ENCODE measurements at regions not wholly inside any gene's neighbourhood (a gene's known extent, or its start where the extent isn't known, plus 50 kb on each side); places are given as distances from the start of the nearest gene placed in this dataset.

DNA sequence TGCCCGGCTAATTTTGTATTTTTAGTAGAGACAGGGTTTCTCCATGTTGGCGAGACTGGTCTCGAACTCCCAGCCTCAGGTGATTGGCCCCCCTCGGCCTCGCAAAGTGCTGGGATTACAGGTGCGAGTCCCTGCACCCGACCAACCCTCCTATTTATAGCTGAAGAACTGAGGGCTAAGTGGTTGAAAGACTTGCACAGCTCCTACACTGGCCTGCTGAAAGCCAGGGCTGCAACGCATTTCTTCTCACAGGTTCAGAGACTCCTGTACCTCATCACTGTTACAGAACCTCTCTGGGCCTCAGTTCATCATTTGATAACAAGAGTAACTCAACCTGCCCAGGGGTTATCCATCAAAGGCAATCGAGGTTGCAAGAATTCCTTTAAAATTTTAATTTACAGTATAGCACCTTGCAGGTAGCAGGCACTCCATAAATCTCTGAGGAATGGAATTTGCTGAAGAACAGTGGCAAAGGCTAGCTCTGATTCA is 626.5 kb upstream of the TBL1XR1 start:
- WGBS, result 85% methylated on average over 9 of the region's 9 CpGs
- no peak overlapping the region for H3K27ac ChIP-seq (ENCODE audit: low read depth)
- no peaks in the 10 kb centered on the region for H3K4me1 ChIP-seq (ENCODE audit: insufficient read depth)
- DNase-seq (ENCODE audit: extremely low spot score), result no peak
- H3K36me3 ChIP-seq (ENCODE audit: insufficient read depth), result no peaks in the 10 kb centered on the region
- H3K4me3 ChIP-seq (ENCODE audit: low read depth, low read length), result no peak overlapping the region

DNA sequence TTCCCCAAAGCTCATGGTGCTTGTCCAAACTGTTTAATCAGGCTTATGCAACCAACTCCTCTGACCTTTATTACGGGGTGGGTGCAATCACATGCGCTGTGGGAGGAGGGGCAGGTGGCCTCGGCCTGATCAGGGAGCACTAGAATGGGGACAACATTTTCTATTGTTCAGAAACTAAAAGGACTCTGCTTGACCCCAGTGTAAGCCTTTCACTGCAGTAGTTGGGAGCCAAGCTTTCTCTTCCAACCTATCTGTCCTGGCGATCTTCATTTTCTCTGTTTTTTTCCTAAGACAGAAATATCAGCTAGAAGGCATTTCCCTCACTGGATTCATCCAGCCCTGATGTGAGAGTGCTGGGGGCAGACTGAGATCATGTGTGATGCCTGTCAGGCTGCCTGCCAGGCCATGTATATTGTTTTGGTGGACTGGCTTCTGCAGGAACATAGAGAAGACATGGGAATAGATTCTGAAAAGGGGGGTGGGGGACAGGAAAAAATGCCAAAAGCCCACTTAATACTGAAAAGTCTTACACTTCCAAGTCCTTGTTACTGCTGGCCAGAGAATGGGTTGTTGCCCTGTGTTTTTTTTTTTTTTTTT is 627.0 kb upstream of the TBL1XR1 start:
- Histone ChIP-seq H3K4me1 (ENCODE audit: insufficient read depth) (no peaks in the 10 kb centered on the region), H3K27ac (ENCODE audit: low read depth) (peak overlapping the region; percentile 12), H3K4me3 (ENCODE audit: low read depth, low read length) (no peak overlapping the region), H3K36me3 (ENCODE audit: insufficient read depth) (no peaks in the 10 kb centered on the region)
- DNase-seq (ENCODE audit: extremely low spot score), result peak; percentile 76
- WGBS, result 34% methylated on average over 4 of the region's 4 CpGs

DNA sequence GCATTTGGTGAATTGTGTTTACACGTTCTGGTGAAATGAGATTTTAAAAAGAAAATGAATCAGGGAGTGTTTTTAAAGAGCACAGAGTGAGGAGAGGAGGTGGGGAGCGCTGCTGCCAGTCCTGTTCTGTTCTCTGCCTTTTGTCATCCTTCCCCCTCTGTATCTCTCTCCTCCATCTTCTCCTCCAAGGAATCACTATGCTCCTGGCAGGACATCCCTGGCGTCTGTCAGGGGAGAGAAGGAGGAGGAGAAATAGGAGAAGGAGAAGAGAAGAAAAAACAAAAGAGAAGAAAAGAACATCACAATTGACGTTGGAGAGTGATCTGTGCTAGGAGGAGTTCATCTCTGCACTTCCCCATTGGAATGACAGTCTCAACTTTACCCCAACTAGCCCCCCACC is 627.6 kb upstream of the TBL1XR1 start:
- WGBS, result 55% methylated on average over 4 of the region's 4 CpGs
- no peak for DNase-seq (ENCODE audit: extremely low spot score)
- Histone ChIP-seq H3K4me3 (ENCODE audit: low read depth, low read length) (no peak overlapping the region), H3K4me1 (ENCODE audit: insufficient read depth) (no peaks in the 10 kb centered on the region), H3K36me3 (ENCODE audit: insufficient read depth) (no peaks in the 10 kb centered on the region), H3K27ac (ENCODE audit: low read depth) (no peak overlapping the region)

GRCh38 chr3:177826253-177826652 is 629.0 kb upstream of the TBL1XR1 start:
- no peak for DNase-seq (ENCODE audit: extremely low spot score)
- 94% methylated on average over 10 of the region's 10 CpGs for WGBS
- H3K4me3 ChIP-seq (ENCODE audit: low read depth, low read length), result no peak overlapping the region
- H3K4me1 ChIP-seq (ENCODE audit: insufficient read depth), result no peaks in the 10 kb centered on the region
- H3K27ac ChIP-seq (ENCODE audit: low read depth), result no peak overlapping the region
- no peaks in the 10 kb centered on the region for H3K36me3 ChIP-seq (ENCODE audit: insufficient read depth)

DNA sequence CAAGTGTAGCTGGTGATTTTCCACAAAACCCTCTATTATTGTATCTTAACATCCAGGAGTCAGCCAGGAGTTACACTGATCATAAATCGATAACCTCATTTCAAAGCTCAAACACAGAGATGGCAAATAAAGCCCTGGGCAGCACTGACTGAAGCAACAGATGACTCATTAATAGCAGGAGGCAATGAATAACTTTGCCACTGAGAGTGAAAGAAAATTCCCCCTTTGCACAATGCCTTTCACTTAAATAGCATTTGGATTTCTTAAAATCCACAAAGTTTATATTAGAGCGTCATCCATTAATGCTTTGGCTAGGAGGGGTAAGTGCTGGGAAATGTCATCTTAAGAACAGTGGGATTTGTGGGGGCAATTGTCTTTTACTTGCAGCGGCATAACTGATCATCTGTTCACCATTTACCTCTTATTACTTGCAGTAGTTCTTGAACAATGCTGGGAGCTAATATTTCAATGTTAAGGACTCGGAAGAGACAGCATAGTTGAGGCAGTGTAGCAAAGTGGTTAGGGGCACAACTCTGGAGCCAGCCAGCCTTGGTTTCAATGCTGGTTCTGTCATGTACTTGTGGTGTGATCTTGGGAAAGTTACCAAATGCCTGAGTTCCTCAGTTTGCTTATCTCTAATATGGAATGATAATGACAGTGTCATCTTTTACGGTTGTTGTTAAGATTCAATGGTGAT is 630.4 kb upstream of the TBL1XR1 start:
- 60% methylated on average over 5 of the region's 5 CpGs for WGBS
- Histone ChIP-seq H3K4me3 (ENCODE audit: low read depth, low read length) (no peak overlapping the region), H3K27ac (ENCODE audit: low read depth) (no peak overlapping the region), H3K36me3 (ENCODE audit: insufficient read depth) (no peaks in the 10 kb centered on the region), H3K4me1 (ENCODE audit: insufficient read depth) (no peaks in the 10 kb centered on the region)
- no peak for DNase-seq (ENCODE audit: extremely low spot score)

- H3K36me3 ChIP-seq (ENCODE audit: insufficient read depth), result no peaks in the 10 kb centered on the region
- WGBS, result 64% methylated on average over 1 of the region's 1 CpG
- H3K4me1 ChIP-seq (ENCODE audit: insufficient read depth), result no peaks in the 10 kb centered on the region
- DNase-seq (ENCODE audit: extremely low spot score), result no peak
- H3K27ac ChIP-seq (ENCODE audit: low read depth), result no peak overlapping the region
- H3K4me3 ChIP-seq (ENCODE audit: low read depth, low read length), result no peak overlapping the region
Measured at GRCh38 chr3:177828208-177828565, 630.9 kb upstream of the TBL1XR1 start.

- DNase-seq (ENCODE audit: extremely low spot score), result no peak
- Histone ChIP-seq H3K4me1 (ENCODE audit: insufficient read depth) (no peaks in the 10 kb centered on the region), H3K27ac (ENCODE audit: low read depth) (no peak overlapping the region), H3K4me3 (ENCODE audit: low read depth, low read length) (no peak overlapping the region), H3K36me3 (ENCODE audit: insufficient read depth) (no peaks in the 10 kb centered on the region)
- WGBS, result 30% methylated on average over 3 of the region's 3 CpGs
Measured at GRCh38 chr3:177830411-177830849, 633.1 kb upstream of the TBL1XR1 start.

- no peak overlapping the region for H3K4me3 ChIP-seq (ENCODE audit: low read depth, low read length)
- H3K4me1 ChIP-seq (ENCODE audit: insufficient read depth), result no peaks in the 10 kb centered on the region
- no peaks in the 10 kb centered on the region for H3K36me3 ChIP-seq (ENCODE audit: insufficient read depth)
- H3K27ac ChIP-seq (ENCODE audit: low read depth), result no peak overlapping the region
- WGBS, result 94% methylated on average over 4 of the region's 4 CpGs
- DNase-seq (ENCODE audit: extremely low spot score), result no peak
Measured at GRCh38 chr3:177831361-177831760, 634.1 kb upstream of the TBL1XR1 start.

DNA sequence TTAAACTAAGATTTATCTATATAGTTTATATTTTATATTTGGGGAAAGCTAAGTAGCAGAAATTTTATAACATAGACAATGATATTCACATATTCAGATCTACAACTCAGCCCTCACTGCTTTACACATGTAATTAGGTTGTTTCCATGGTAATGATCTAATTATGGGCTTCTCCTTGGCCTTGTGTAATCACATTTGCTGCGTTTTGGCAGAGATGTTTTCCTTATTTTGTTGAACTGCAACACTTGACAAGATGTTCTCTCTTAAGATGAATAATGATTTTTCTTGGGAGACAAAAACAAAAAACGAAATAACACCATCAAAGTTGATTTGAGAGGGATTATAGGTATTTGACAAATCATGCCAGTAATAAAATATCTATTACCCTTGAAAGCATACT is 635.6 kb upstream of the TBL1XR1 start:
- H3K27ac ChIP-seq (ENCODE audit: low read depth), result no peak overlapping the region
- DNase-seq (ENCODE audit: extremely low spot score), result no peak
- H3K4me3 ChIP-seq (ENCODE audit: low read depth, low read length), result no peak overlapping the region
- H3K36me3 ChIP-seq (ENCODE audit: insufficient read depth), result no peaks in the 10 kb centered on the region
- 51% methylated on average over 2 of the region's 2 CpGs for WGBS
- no peaks in the 10 kb centered on the region for H3K4me1 ChIP-seq (ENCODE audit: insufficient read depth)

DNA sequence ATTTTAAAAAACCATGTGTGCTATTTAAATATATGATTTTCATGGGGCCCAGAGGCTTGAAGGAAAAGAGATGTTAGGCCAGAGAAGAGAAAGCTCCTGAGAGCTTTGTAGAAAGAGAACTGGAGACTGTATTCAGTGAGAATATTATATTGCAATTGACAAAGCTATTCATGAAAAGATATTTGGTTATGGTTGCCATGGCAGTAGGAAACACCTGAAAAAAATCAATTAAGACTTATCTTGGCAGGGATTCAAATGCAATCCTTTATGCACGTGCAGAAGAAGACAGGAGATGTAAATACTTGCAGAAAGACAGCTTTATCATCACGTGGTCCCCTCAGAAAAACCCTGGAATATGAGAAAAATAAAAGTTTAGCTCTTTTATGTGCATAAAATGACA is 636.0 kb upstream of the TBL1XR1 start:
- H3K36me3 ChIP-seq (ENCODE audit: insufficient read depth), result no peaks in the 10 kb centered on the region
- no peak overlapping the region for H3K4me3 ChIP-seq (ENCODE audit: low read depth, low read length)
- no peak for DNase-seq (ENCODE audit: extremely low spot score)
- H3K4me1 ChIP-seq (ENCODE audit: insufficient read depth), result no peaks in the 10 kb centered on the region
- 40% methylated on average over 2 of the region's 2 CpGs for WGBS
- H3K27ac ChIP-seq (ENCODE audit: low read depth), result no peak overlapping the region

- Histone ChIP-seq H3K4me3 (ENCODE audit: low read depth, low read length) (no peak overlapping the region), H3K27ac (ENCODE audit: low read depth) (no peak overlapping the region), H3K36me3 (ENCODE audit: insufficient read depth) (no peaks in the 10 kb centered on the region), H3K4me1 (ENCODE audit: insufficient read depth) (no peaks in the 10 kb centered on the region)
- 82% methylated on average over 2 of the region's 2 CpGs for WGBS
- no peak for DNase-seq (ENCODE audit: extremely low spot score)
Measured at GRCh38 chr3:177835008-177835407, 637.7 kb upstream of the TBL1XR1 start.

GRCh38 chr3:177835917-177836316 is 638.6 kb upstream of the TBL1XR1 start:
- Histone ChIP-seq H3K36me3 (ENCODE audit: insufficient read depth) (no peaks in the 10 kb centered on the region), H3K27ac (ENCODE audit: low read depth) (no peak overlapping the region), H3K4me3 (ENCODE audit: low read depth, low read length) (no peak overlapping the region), H3K4me1 (ENCODE audit: insufficient read depth) (no peaks in the 10 kb centered on the region)
- 71% methylated on average over 1 of the region's 1 CpG for WGBS
- no peak for DNase-seq (ENCODE audit: extremely low spot score)

GRCh38 chr3:177836671-177837070 is 639.4 kb upstream of the TBL1XR1 start:
- Histone ChIP-seq H3K27ac (ENCODE audit: low read depth) (no peak overlapping the region), H3K4me1 (ENCODE audit: insufficient read depth) (no peaks in the 10 kb centered on the region), H3K36me3 (ENCODE audit: insufficient read depth) (no peaks in the 10 kb centered on the region), H3K4me3 (ENCODE audit: low read depth, low read length) (no peak overlapping the region)
- WGBS, result 65% methylated on average over 5 of the region's 5 CpGs
- no peak for DNase-seq (ENCODE audit: extremely low spot score)

DNA sequence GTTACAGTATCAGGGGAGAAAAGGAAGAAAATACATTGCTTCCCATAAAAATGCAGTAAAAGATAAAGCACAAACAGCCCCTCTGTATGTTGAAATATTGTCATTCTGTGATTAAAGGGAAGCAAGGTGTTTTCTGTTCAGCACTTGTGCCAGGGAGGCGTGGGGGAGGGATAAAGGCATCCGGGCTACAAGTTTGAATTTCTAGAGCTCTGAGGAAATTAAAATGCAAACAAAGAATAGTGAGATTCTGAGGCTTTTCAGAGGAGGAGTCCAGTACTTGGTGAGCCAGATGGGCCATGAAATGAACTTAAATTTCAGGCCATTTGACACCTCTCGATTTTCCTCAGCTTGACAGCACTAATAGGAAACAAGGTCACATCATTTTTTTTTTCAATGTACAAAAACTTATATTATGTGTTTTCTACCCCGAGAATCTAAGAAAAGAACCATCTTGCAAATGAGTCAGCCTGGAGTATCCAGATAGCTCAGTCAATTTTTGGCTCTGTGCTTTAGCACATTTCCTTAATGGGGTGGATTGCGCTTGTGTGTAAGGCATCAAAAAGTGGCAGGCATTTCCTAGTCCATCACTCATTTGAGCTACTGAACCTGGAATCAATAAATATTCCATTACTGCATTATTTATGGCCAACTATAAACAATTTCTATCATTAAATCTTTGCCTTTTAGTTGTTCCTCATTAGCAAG is 640.8 kb upstream of the TBL1XR1 start:
- no peak for DNase-seq (ENCODE audit: extremely low spot score)
- Histone ChIP-seq H3K36me3 (ENCODE audit: insufficient read depth) (no peaks in the 10 kb centered on the region), H3K4me1 (ENCODE audit: insufficient read depth) (no peaks in the 10 kb centered on the region), H3K4me3 (ENCODE audit: low read depth, low read length) (no peak overlapping the region), H3K27ac (ENCODE audit: low read depth) (no peak overlapping the region)
- 77% methylated on average over 5 of the region's 5 CpGs for WGBS

Data from urinary bladder (tissue), 3 donors.